ENCODE measurements at regions not wholly inside any gene's neighbourhood (a gene's known extent, or its start where the extent isn't known, plus 50 kb on each side); places are given as distances from the start of the nearest gene placed in this dataset.

GRCh38 chr12:98213556-98213955, 301.8 kb upstream of the TMPO start:
- TF ChIP-seq GATA1 (IDR thresholded peaks at IDR 0.05; ENCODE audit: low read depth, low read length): no peak
- TF ChIP-seq POLR2A (IDR thresholded peaks at IDR 0.05; ENCODE audit: low read length): no peak
- no peak for DNase-seq

- no peak for DNase-seq
- no peak for TF ChIP-seq POLR2A (IDR thresholded peaks at IDR 0.05; ENCODE audit: low read length)
- no peak for TF ChIP-seq GATA1 (IDR thresholded peaks at IDR 0.05; ENCODE audit: low read depth, low read length)
Observed at GRCh38 chr12:98217257-98217656, 298.1 kb upstream of the TMPO start.

- no peak for DNase-seq
- TF ChIP-seq GATA1 (IDR thresholded peaks at IDR 0.05; ENCODE audit: low read depth, low read length) (no peak), POLR2A (IDR thresholded peaks at IDR 0.05; ENCODE audit: low read length) (no peak)
Observed at GRCh38 chr12:98220636-98221035, 294.8 kb upstream of the TMPO start.

- no peak for DNase-seq
- TF ChIP-seq GATA1 (IDR thresholded peaks at IDR 0.05; ENCODE audit: low read depth, low read length) (no peak), POLR2A (IDR thresholded peaks at IDR 0.05; ENCODE audit: low read length) (no peak)
Observed at GRCh38 chr12:98221243-98221808, 294.1 kb upstream of the TMPO start.

GRCh38 chr12:98222135-98222534, 293.3 kb upstream of the TMPO start:
- TF ChIP-seq POLR2A (IDR thresholded peaks at IDR 0.05; ENCODE audit: low read length) (no peak), GATA1 (IDR thresholded peaks at IDR 0.05; ENCODE audit: low read depth, low read length) (no peak)
- no peak for DNase-seq

GRCh38 chr12:98224584-98225221, 290.7 kb upstream of the TMPO start:
- no peak for DNase-seq
- TF ChIP-seq POLR2A (IDR thresholded peaks at IDR 0.05; ENCODE audit: low read length): no peak
- no peak for TF ChIP-seq GATA1 (IDR thresholded peaks at IDR 0.05; ENCODE audit: low read depth, low read length)

- TF ChIP-seq POLR2A (IDR thresholded peaks at IDR 0.05; ENCODE audit: low read length) (no peak), GATA1 (IDR thresholded peaks at IDR 0.05; ENCODE audit: low read depth, low read length) (no peak)
Observed at GRCh38 chr12:98227162-98227561, 288.2 kb upstream of the TMPO start.

GRCh38 chr12:98228683-98229539, 286.5 kb upstream of the TMPO start:
- no peak for DNase-seq
- no peak for TF ChIP-seq POLR2A (IDR thresholded peaks at IDR 0.05; ENCODE audit: low read length)
- TF ChIP-seq GATA1 (IDR thresholded peaks at IDR 0.05; ENCODE audit: low read depth, low read length): no peak

More at GRCh38 chr12:98227162-98227561, 288.2 kb upstream of the TMPO start:
- DNase-seq: peak; percentile 3 to 34

- DNase-seq: no peak
- TF ChIP-seq POLR2A (IDR thresholded peaks at IDR 0.05; ENCODE audit: low read length) (no peak), GATA1 (IDR thresholded peaks at IDR 0.05; ENCODE audit: low read depth, low read length) (no peak)
Observed at GRCh38 chr12:98229540-98229924, 285.9 kb upstream of the TMPO start.

- DNase-seq: no peak
- TF ChIP-seq GATA1 (IDR thresholded peaks at IDR 0.05; ENCODE audit: low read depth, low read length) (no peak), POLR2A (IDR thresholded peaks at IDR 0.05; ENCODE audit: low read length) (no peak)
Observed at GRCh38 chr12:98232753-98233390, 282.5 kb upstream of the TMPO start.

GRCh38 chr12:98235301-98235700, 280.1 kb upstream of the TMPO start:
- no peak for DNase-seq
- TF ChIP-seq GATA1 (IDR thresholded peaks at IDR 0.05; ENCODE audit: low read depth, low read length) (no peak), POLR2A (IDR thresholded peaks at IDR 0.05; ENCODE audit: low read length) (no peak)

GRCh38 chr12:98238515-98239130, 276.8 kb upstream of the TMPO start:
- no peak for DNase-seq
- TF ChIP-seq POLR2A (IDR thresholded peaks at IDR 0.05; ENCODE audit: low read length): no peak
- no peak for TF ChIP-seq GATA1 (IDR thresholded peaks at IDR 0.05; ENCODE audit: low read depth, low read length)

- TF ChIP-seq GATA1 (IDR thresholded peaks at IDR 0.05; ENCODE audit: low read depth, low read length) (no peak), POLR2A (IDR thresholded peaks at IDR 0.05; ENCODE audit: low read length) (no peak)
Observed at GRCh38 chr12:98243190-98243589, 272.2 kb upstream of the TMPO start.

GRCh38 chr12:98244136-98244535, 271.3 kb upstream of the TMPO start:
- TF ChIP-seq GATA1 (IDR thresholded peaks at IDR 0.05; ENCODE audit: low read depth, low read length) (no peak), POLR2A (IDR thresholded peaks at IDR 0.05; ENCODE audit: low read length) (no peak)
- no peak for DNase-seq

More at GRCh38 chr12:98243190-98243589, 272.2 kb upstream of the TMPO start:
- DNase-seq: no peak
